Activated naive CD8-positive, alpha-beta T cell (primary cell): ENCODE measurements at regions not wholly inside any gene's neighbourhood (a gene's known extent, or its start where the extent isn't known, plus 50 kb on each side); places are given as distances from the start of the nearest gene placed in this dataset.

Experiments
- H3K27ac Mint-ChIP-seq: one replicate; pipeline ENCODE4 v1.8.0; 2021; ENCODE audit warnings: mixed read lengths
- H3K27me3 Mint-ChIP-seq: one replicate; pipeline ENCODE4 v1.8.0; 2021; ENCODE audit warnings: mixed read lengths
- H3K36me3 Mint-ChIP-seq: one replicate; pipeline ENCODE4 v1.8.0; 2021; ENCODE audit warnings: mixed read lengths
- H3K4me1 Mint-ChIP-seq: one replicate; pipeline ENCODE4 v1.8.0; 2021; ENCODE audit warnings: low read depth, mixed read lengths
- H3K4me3 Mint-ChIP-seq: one replicate; pipeline ENCODE4 v1.8.0; 2021; ENCODE audit warnings: mild to moderate bottlenecking, mixed read lengths
- H3K9me3 Mint-ChIP-seq: one replicate; pipeline ENCODE4 v1.8.0; 2021; ENCODE audit warnings: low read depth, mixed read lengths

GRCh38 chr6:1542764-1543163 is 67.0 kb upstream of the FOXC1 start:
- no peak overlapping the region for H3K27ac Mint-ChIP-seq
- peaks cover 14% of the 10 kb centered on the region for H3K36me3 Mint-ChIP-seq
- no peaks in the 10 kb centered on the region for H3K27me3 Mint-ChIP-seq
- H3K4me1 Mint-ChIP-seq = peaks cover 10% of the 10 kb centered on the region
- no peaks in the 10 kb centered on the region for H3K9me3 Mint-ChIP-seq
- no peak overlapping the region for H3K4me3 Mint-ChIP-seq

- Mint-ChIP-seq H3K9me3 (no peaks in the 10 kb centered on the region), H3K4me3 (no peak overlapping the region), H3K27ac (no peak overlapping the region), H3K27me3 (no peaks in the 10 kb centered on the region), H3K4me1 (peaks cover 7% of the 10 kb centered on the region), H3K36me3 (peaks cover 14% of the 10 kb centered on the region)
Observed at GRCh38 chr6:1544000-1544399, 65.7 kb upstream of the FOXC1 start.

GRCh38 chr6:1544603-1545002 is 65.1 kb upstream of the FOXC1 start:
- no peaks in the 10 kb centered on the region for H3K27me3 Mint-ChIP-seq
- H3K27ac Mint-ChIP-seq = no peak overlapping the region
- H3K36me3 Mint-ChIP-seq = peaks cover 14% of the 10 kb centered on the region
- H3K9me3 Mint-ChIP-seq = no peaks in the 10 kb centered on the region
- no peak overlapping the region for H3K4me3 Mint-ChIP-seq
- peaks cover 7% of the 10 kb centered on the region for H3K4me1 Mint-ChIP-seq

GRCh38 chr6:1545654-1546053 is 64.1 kb upstream of the FOXC1 start:
- Mint-ChIP-seq H3K27me3 (no peaks in the 10 kb centered on the region), H3K36me3 (peaks cover 14% of the 10 kb centered on the region), H3K4me1 (peaks cover 7% of the 10 kb centered on the region), H3K27ac (no peak overlapping the region), H3K9me3 (no peaks in the 10 kb centered on the region), H3K4me3 (no peak overlapping the region)

- H3K4me3 Mint-ChIP-seq = no peak overlapping the region
- no peaks in the 10 kb centered on the region for H3K9me3 Mint-ChIP-seq
- H3K27me3 Mint-ChIP-seq = no peaks in the 10 kb centered on the region
- peaks cover 11% of the 10 kb centered on the region for H3K4me1 Mint-ChIP-seq
- H3K27ac Mint-ChIP-seq = no peak overlapping the region
- peaks cover 14% of the 10 kb centered on the region for H3K36me3 Mint-ChIP-seq
Observed at GRCh38 chr6:1547785-1548184, 61.9 kb upstream of the FOXC1 start.

- Mint-ChIP-seq H3K4me3 (no peak overlapping the region), H3K27me3 (peaks cover 2% of the 10 kb centered on the region), H3K36me3 (peaks cover 7% of the 10 kb centered on the region)
Observed at GRCh38 chr6:1551249-1551648, 58.5 kb upstream of the FOXC1 start.

GRCh38 chr6:1552296-1552761 is 57.4 kb upstream of the FOXC1 start:
- no peaks in the 10 kb centered on the region for H3K9me3 Mint-ChIP-seq
- peaks cover 2% of the 10 kb centered on the region for H3K27me3 Mint-ChIP-seq
- H3K4me1 Mint-ChIP-seq = peaks cover 32% of the 10 kb centered on the region
- no peak overlapping the region for H3K27ac Mint-ChIP-seq
- peaks cover 7% of the 10 kb centered on the region for H3K36me3 Mint-ChIP-seq
- no peak overlapping the region for H3K4me3 Mint-ChIP-seq

More at GRCh38 chr6:1551249-1551648, 58.5 kb upstream of the FOXC1 start:
- Mint-ChIP-seq H3K4me1 (peaks cover 32% of the 10 kb centered on the region), H3K27ac (no peak overlapping the region), H3K9me3 (no peaks in the 10 kb centered on the region)

GRCh38 chr6:1553562-1554083 is 56.1 kb upstream of the FOXC1 start:
- H3K27ac Mint-ChIP-seq = no peak overlapping the region
- peaks cover 7% of the 10 kb centered on the region for H3K36me3 Mint-ChIP-seq
- H3K4me3 Mint-ChIP-seq = peak overlapping the region; percentile 88
- H3K4me1 Mint-ChIP-seq = peaks cover 32% of the 10 kb centered on the region
- H3K9me3 Mint-ChIP-seq = no peaks in the 10 kb centered on the region
- H3K27me3 Mint-ChIP-seq = peaks cover 2% of the 10 kb centered on the region

- Mint-ChIP-seq H3K27ac (peak overlapping the region; percentile 92), H3K4me3 (peak overlapping the region; percentile 88), H3K36me3 (peaks cover 7% of the 10 kb centered on the region), H3K27me3 (peaks cover 2% of the 10 kb centered on the region), H3K4me1 (peaks cover 32% of the 10 kb centered on the region), H3K9me3 (no peaks in the 10 kb centered on the region)
Observed at GRCh38 chr6:1554141-1554475, 55.6 kb upstream of the FOXC1 start.

- H3K4me3 Mint-ChIP-seq = peak overlapping the region; percentile 88
- H3K4me1 Mint-ChIP-seq = peaks cover 32% of the 10 kb centered on the region
- H3K36me3 Mint-ChIP-seq = peaks cover 7% of the 10 kb centered on the region
- H3K27me3 Mint-ChIP-seq = peaks cover 2% of the 10 kb centered on the region
- no peaks in the 10 kb centered on the region for H3K9me3 Mint-ChIP-seq
- peak overlapping the region; percentile 92 for H3K27ac Mint-ChIP-seq
Observed at GRCh38 chr6:1554476-1555310, 55.0 kb upstream of the FOXC1 start.

GRCh38 chr6:1558388-1558787 is 51.3 kb upstream of the FOXC1 start:
- Mint-ChIP-seq H3K36me3 (peaks cover 7% of the 10 kb centered on the region), H3K27me3 (peaks cover 2% of the 10 kb centered on the region), H3K9me3 (no peaks in the 10 kb centered on the region), H3K4me1 (peaks cover 21% of the 10 kb centered on the region), H3K4me3 (no peak overlapping the region), H3K27ac (no peak overlapping the region)
